Smooth muscle cell (in vitro differentiated cells): ENCODE measurements at regions not wholly inside any gene's neighbourhood (a gene's known extent, or its start where the extent isn't known, plus 50 kb on each side); places are given as distances from the start of the nearest gene placed in this dataset.

Experiments
- DNase-seq: peaks from one replicate; lab custom pipeline; 2025; ENCODE audit not compliant: unreplicated experiment; lab: John Stamatoyannopoulos, UW
- H2AFZ ChIP-seq: fragments of 200-600 bp; sonication (generic); 2 replicates; pipeline ENCODE4 v1.6.0; 2016; ENCODE audit warnings: antibody characterized with exemption, low read depth, mild to moderate bottlenecking
- H3F3A ChIP-seq: fragments of 200-600 bp; sonication (generic); 2 replicates; pipeline ENCODE4 v1.6.0; 2017; ENCODE audit warnings: antibody characterized with exemption, low read depth
- H3K27ac ChIP-seq: fragments of 200-600 bp; sonication (generic); 2 replicates; pipeline ENCODE4 v1.5.1; 2016; ENCODE audit warnings: low read depth, mild to moderate bottlenecking
- H3K27me3 ChIP-seq: fragments of 200-600 bp; sonication (generic); 2 replicates; pipeline ENCODE4 v1.6.1; 2016; ENCODE audit warnings: low read depth, mild to moderate bottlenecking
- H3K36me3 ChIP-seq: fragments of 200-600 bp; sonication (generic); 2 replicates; pipeline ENCODE4 v1.5.1; 2016; ENCODE audit warnings: low read depth
- H3K4me1 ChIP-seq: fragments of 200-600 bp; sonication (generic); 2 replicates; pipeline ENCODE4 v1.5.1; 2016; ENCODE audit warnings: low read depth
- H3K4me2 ChIP-seq: fragments of 200-600 bp; sonication (generic); 2 replicates; pipeline ENCODE4 v1.6.0; 2016; ENCODE audit warnings: mild to moderate bottlenecking
- H3K4me3 ChIP-seq: fragments of 200-600 bp; sonication (generic); 2 replicates; pipeline ENCODE4 v1.5.1; 2016; ENCODE audit warnings: mild to moderate bottlenecking
- H3K79me2 ChIP-seq: fragments of 200-600 bp; sonication (generic); 2 replicates; pipeline ENCODE4 v1.6.0; 2016; ENCODE audit warnings: low read depth, mild to moderate bottlenecking
- H3K9ac ChIP-seq: fragments of 200-600 bp; sonication (generic); 2 replicates; pipeline ENCODE4 v1.6.0; 2016; ENCODE audit warnings: low read depth
- H3K9me3 ChIP-seq: fragments of 200-600 bp; sonication (generic); replicated peaks from 2 replicates; pipeline ENCODE4 v1.5.1; 2016; ENCODE audit warnings: low read depth
- H4K20me1 ChIP-seq: fragments of 200-600 bp; sonication (generic); 2 replicates; pipeline ENCODE4 v1.6.0; 2016; ENCODE audit warnings: low read depth
- CTCF ChIP-seq: fragments of 200-600 bp; sonication (generic); IDR thresholded peaks from 2 replicates; pipeline ENCODE4 v1.5.1; 2017; ENCODE audit warnings: borderline replicate concordance, mild to moderate bottlenecking, antibody characterized with exemption; ENCODE audit not compliant: insufficient read depth, poor library complexity, severe bottlenecking
- WGBS: methylation state at CpG from one replicate; pipeline ENCODE4 v1.1.7; 2016; ENCODE audit warnings: low lambda C conversion rate; 5-methylcytosine and 5-hydroxymethylcytosine counted together

GRCh38 chr3:146796078-146796477 is 190.9 kb upstream of the PLSCR5 start:
- Histone ChIP-seq H3K27ac (no peak overlapping the region), H3K4me3 (no peak overlapping the region), H3K4me1 (no peaks in the 10 kb centered on the region), H3K9ac (no peak overlapping the region), H3K79me2 (no peaks in the 10 kb centered on the region), H3F3A (no peaks in the 10 kb centered on the region), H3K27me3 (no peaks in the 10 kb centered on the region), H2AFZ (no peak overlapping the region), H3K9me3 (no peaks in the 10 kb centered on the region), H3K36me3 (no peaks in the 10 kb centered on the region), H3K4me2 (no peak overlapping the region), H4K20me1 (no peaks in the 10 kb centered on the region)
- DNase-seq, result no peak
- 37% methylated on average over 2 of the region's 2 CpGs for WGBS
- no peak for TF ChIP-seq CTCF

GRCh38 chr3:146783446-146783845 is 178.3 kb upstream of the PLSCR5 start:
- no peak overlapping the region for H3K4me2 ChIP-seq

GRCh38 chr3:146781606-146782005 is 176.5 kb upstream of the PLSCR5 start:
- H3K4me3 ChIP-seq, result no peak overlapping the region
- H3K4me1 ChIP-seq, result no peaks in the 10 kb centered on the region
- WGBS, result 74% methylated on average over 2 of the region's 2 CpGs
- no peak overlapping the region for H3K9ac ChIP-seq
- no peaks in the 10 kb centered on the region for H3F3A ChIP-seq
- H2AFZ ChIP-seq, result no peak overlapping the region
- TF ChIP-seq CTCF, result no peak
- no peaks in the 10 kb centered on the region for H3K36me3 ChIP-seq
- H3K27ac ChIP-seq, result no peak overlapping the region
- H3K9me3 ChIP-seq, result no peaks in the 10 kb centered on the region
- H3K4me2 ChIP-seq, result no peak overlapping the region
- no peaks in the 10 kb centered on the region for H3K27me3 ChIP-seq
- DNase-seq, result no peak
- no peaks in the 10 kb centered on the region for H3K79me2 ChIP-seq
- H4K20me1 ChIP-seq, result no peaks in the 10 kb centered on the region

More at GRCh38 chr3:146783446-146783845, 178.3 kb upstream of the PLSCR5 start:
- no peaks in the 10 kb centered on the region for H3K9me3 ChIP-seq
- H4K20me1 ChIP-seq, result no peaks in the 10 kb centered on the region
- no peak overlapping the region for H3K27ac ChIP-seq
- H3K4me3 ChIP-seq, result no peak overlapping the region
- H3K4me1 ChIP-seq, result no peaks in the 10 kb centered on the region
- H3F3A ChIP-seq, result no peaks in the 10 kb centered on the region
- H2AFZ ChIP-seq, result no peak overlapping the region
- H3K9ac ChIP-seq, result no peak overlapping the region
- TF ChIP-seq CTCF, result no peak
- 86% methylated on average over 2 of the region's 2 CpGs for WGBS
- no peaks in the 10 kb centered on the region for H3K27me3 ChIP-seq
- H3K79me2 ChIP-seq, result no peaks in the 10 kb centered on the region
- no peaks in the 10 kb centered on the region for H3K36me3 ChIP-seq
- no peak for DNase-seq

GRCh38 chr3:146781059-146781458 is 175.9 kb upstream of the PLSCR5 start:
- Histone ChIP-seq H3K4me1 (no peaks in the 10 kb centered on the region), H3K9me3 (no peaks in the 10 kb centered on the region), H3K4me2 (no peak overlapping the region), H3K9ac (no peak overlapping the region), H2AFZ (no peak overlapping the region), H3F3A (no peaks in the 10 kb centered on the region), H3K27me3 (no peaks in the 10 kb centered on the region), H3K27ac (no peak overlapping the region), H3K4me3 (no peak overlapping the region), H4K20me1 (no peaks in the 10 kb centered on the region), H3K36me3 (no peaks in the 10 kb centered on the region), H3K79me2 (no peaks in the 10 kb centered on the region)
- 32% methylated on average over 3 of the region's 3 CpGs for WGBS
- DNase-seq, result no peak
- no peak for TF ChIP-seq CTCF
